ENCODE measurements at regions not wholly inside any gene's neighbourhood (a gene's known extent, or its start where the extent isn't known, plus 50 kb on each side); places are given as distances from the start of the nearest gene placed in this dataset.
"Not testable (repeated sequence)": the region's sequence is repeated elsewhere in the genome, so short reads cannot be mapped to it uniquely, and the experiment has no call there.

GRCh38 chr6:86456821-86457220 is 480.5 kb upstream of the HTR1E start:
- no peak for DNase-seq

GRCh38 chr6:86453232-86453631 is 484.1 kb upstream of the HTR1E start:
- no peak for DNase-seq

GRCh38 chr6:86448398-86448797 is 488.9 kb upstream of the HTR1E start:
- no peak for DNase-seq

- DNase-seq: no peak
Measured at GRCh38 chr6:86440608-86441007, 496.7 kb upstream of the HTR1E start.

- no peak for DNase-seq
Measured at GRCh38 chr6:86423571-86423970, 513.8 kb upstream of the HTR1E start.

GRCh38 chr6:86412057-86412456 is 525.3 kb upstream of the HTR1E start:
- DNase-seq: no peak

- DNase-seq: no peak
Measured at GRCh38 chr6:86407128-86407527, 530.2 kb upstream of the HTR1E start.

GRCh38 chr6:86392850-86393249 is 544.5 kb upstream of the HTR1E start:
- DNase-seq: not testable (repeated sequence)

- DNase-seq: no peak
Measured at GRCh38 chr6:86380571-86381125, 556.7 kb upstream of the HTR1E start.

- DNase-seq: no peak
Measured at GRCh38 chr6:86357877-86358276, 579.5 kb upstream of the HTR1E start.

- DNase-seq: no peak
Measured at GRCh38 chr6:86355271-86355670, 582.1 kb upstream of the HTR1E start.

- DNase-seq: no peak
Measured at GRCh38 chr6:86331919-86332318, 605.4 kb upstream of the HTR1E start.

- DNase-seq: no peak
Measured at GRCh38 chr6:86331265-86331840, 606.0 kb upstream of the HTR1E start.

GRCh38 chr6:86306210-86306609 is 631.1 kb upstream of the HTR1E start:
- DNase-seq: no peak

GRCh38 chr6:86285876-86286275 is 643.2 kb upstream of the SYNCRIP start:
- DNase-seq: no peak

GRCh38 chr6:86284809-86285480 is 642.3 kb upstream of the SYNCRIP start:
- not testable (repeated sequence) for DNase-seq

GRCh38 chr6:86283596-86283995 is 640.9 kb upstream of the SYNCRIP start:
- DNase-seq: not testable (repeated sequence)

GRCh38 chr6:86276056-86276455 is 633.4 kb upstream of the SYNCRIP start:
- no peak for DNase-seq

GRCh38 chr6:86273936-86274335 is 631.2 kb upstream of the SYNCRIP start:
- DNase-seq: no peak

GRCh38 chr6:86256615-86257187 is 614.0 kb upstream of the SYNCRIP start:
- DNase-seq: no peak

- no peak for DNase-seq
Measured at GRCh38 chr6:86255973-86256372, 613.3 kb upstream of the SYNCRIP start.

GRCh38 chr6:86251106-86251505 is 608.4 kb upstream of the SYNCRIP start:
- DNase-seq: no peak

GRCh38 chr6:86217906-86218305 is 575.2 kb upstream of the SYNCRIP start:
- DNase-seq: no peak

GRCh38 chr6:86215323-86215722 is 572.6 kb upstream of the SYNCRIP start:
- no peak for DNase-seq

All from NCI-H446 (cell line).